Endodermal cell (in vitro differentiated cells): ENCODE measurements at regions not wholly inside any gene's neighbourhood (a gene's known extent, or its start where the extent isn't known, plus 50 kb on each side); places are given as distances from the start of the nearest gene placed in this dataset.
"Not testable (repeated sequence)": the region's sequence is repeated elsewhere in the genome, so short reads cannot be mapped to it uniquely, and the experiment has no call there.

ENCODE experiments used
- DNase-seq: peaks from one replicate; pipeline ENCODE4 v3.0.0-alpha.2; 2017
- H3K27ac ChIP-seq: 2 replicates; pipeline ENCODE4 v1.5.1; 2013; ENCODE audit warnings: mild to moderate bottlenecking, low read depth, low read length, moderate library complexity
- H3K27me3 ChIP-seq: 2 replicates; pipeline ENCODE4 v1.6.1; 2013; ENCODE audit warnings: mild to moderate bottlenecking, low read length, moderate library complexity; ENCODE audit not compliant: insufficient read depth, control insufficient read depth, poor library complexity, severe bottlenecking
- H3K36me3 ChIP-seq: 2 replicates; pipeline ENCODE4 v1.7.0; 2013; ENCODE audit warnings: mild to moderate bottlenecking, low read length, moderate library complexity; ENCODE audit not compliant: control insufficient read depth, insufficient read depth
- H3K4me1 ChIP-seq: one replicate; pipeline ENCODE4 v1.7.0; 2013; ENCODE audit warnings: low read length; ENCODE audit not compliant: control insufficient read depth, insufficient read depth
- H3K4me3 ChIP-seq: 2 replicates; pipeline ENCODE4 v1.5.1; 2013; ENCODE audit warnings: mild to moderate bottlenecking, low read length, moderate library complexity
- H3K9ac ChIP-seq: 2 replicates; pipeline ENCODE4 v1.6.1; 2013; ENCODE audit warnings: mild to moderate bottlenecking, low read length, moderate library complexity; ENCODE audit not compliant: poor library complexity, severe bottlenecking; ENCODE audit errors: extremely low read depth
- H3K9me3 ChIP-seq: 2 replicates; pipeline ENCODE4 v1.6.1; 2013; ENCODE audit warnings: mild to moderate bottlenecking, low read length, moderate library complexity; ENCODE audit not compliant: control insufficient read depth
- H3K27ac Mint-ChIP-seq: 2 replicates; pipeline ENCODE4 v1.8.0; 2020; ENCODE audit warnings: mixed read lengths
- H3K27me3 Mint-ChIP-seq: 2 replicates; pipeline ENCODE4 v1.8.0; 2021; ENCODE audit warnings: mild to moderate bottlenecking, mixed read lengths; ENCODE audit not compliant: insufficient read depth
- H3K36me3 Mint-ChIP-seq: 2 replicates; pipeline ENCODE4 v1.8.0; 2020; ENCODE audit warnings: low read depth, mixed read lengths
- H3K4me1 Mint-ChIP-seq: 2 replicates; pipeline ENCODE4 v1.8.0; 2020; ENCODE audit warnings: mixed read lengths
- H3K4me3 Mint-ChIP-seq: 2 replicates; pipeline ENCODE4 v1.8.0; 2020; ENCODE audit warnings: mild to moderate bottlenecking, moderate library complexity, mixed read lengths
- H3K9me3 Mint-ChIP-seq: 2 replicates; pipeline ENCODE4 v1.8.0; 2020; ENCODE audit warnings: mild to moderate bottlenecking, mixed read lengths
- CTCF ChIP-seq: fragments of 200-600 bp; sonication (generic); conservative IDR thresholded peaks from 2 replicates; pipeline ENCODE4 v1.5.0; 2021; ENCODE audit warnings: antibody characterized with exemption, mild to moderate bottlenecking
- WGBS, 2 experiments: methylation state at CpG; one replicate each; pipeline versions ENCODE4 v1.1.5 to v1.1.7; 2013; ENCODE audit warnings: missing lambda C conversion rate in 2 of 2, mixed read lengths in 1 of 2; ENCODE audit not compliant: insufficient coverage in 1 of 2, insufficient read length in 1 of 2; 5-methylcytosine and 5-hydroxymethylcytosine counted together

- Mint-ChIP-seq H3K27ac (no peak overlapping the region), H3K36me3 (no peaks in the 10 kb centered on the region), H3K9me3 (no peaks in the 10 kb centered on the region), H3K27me3 (no peaks in the 10 kb centered on the region), H3K4me1 (no peaks in the 10 kb centered on the region), H3K4me3 (no peak overlapping the region)
- Histone ChIP-seq H3K9ac (no peak overlapping the region), H3K27me3 (no peaks in the 10 kb centered on the region), H3K27ac (no peak overlapping the region), H3K36me3 (no peaks in the 10 kb centered on the region), H3K9me3 (no peaks in the 10 kb centered on the region), H3K4me1 (no peaks in the 10 kb centered on the region), H3K4me3 (no peak overlapping the region)
- no peak for DNase-seq
- no peak for TF ChIP-seq CTCF
- WGBS, 2 experiments: 90 to 100% methylated on average over 1 to 2 of the region's 2 CpGs
Observed at GRCh38 chr2:128604045-128604444, 285.4 kb upstream of the HS6ST1 start.

DNA sequence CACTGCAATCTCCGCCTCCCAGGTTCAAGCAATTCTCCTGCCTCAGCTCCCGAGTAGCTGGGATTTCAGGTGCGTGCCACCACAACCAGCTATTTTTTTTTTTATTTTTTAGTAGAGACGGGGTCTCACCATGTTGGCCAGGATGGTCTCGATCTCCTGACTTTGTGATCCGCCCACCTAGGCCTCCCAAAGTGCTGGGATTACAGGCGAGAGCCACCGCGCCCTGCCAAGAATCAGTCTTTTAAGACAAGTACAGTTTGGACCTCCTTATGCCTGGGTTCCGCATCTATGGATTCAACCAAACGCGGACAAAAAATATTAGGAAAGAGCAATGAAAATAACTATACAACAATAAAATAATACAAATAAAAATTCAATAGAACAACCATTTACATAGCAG is 285.9 kb upstream of the HS6ST1 start:
- H3K36me3 Mint-ChIP-seq, H3K9me3 ChIP-seq, H3K4me1 ChIP-seq, H3K27me3 Mint-ChIP-seq, H3K27me3 ChIP-seq, H3K36me3 ChIP-seq, DNase-seq, H3K4me3 ChIP-seq, H3K9me3 Mint-ChIP-seq, H3K9ac ChIP-seq, H3K27ac Mint-ChIP-seq, H3K27ac ChIP-seq, H3K4me1 Mint-ChIP-seq, H3K4me3 Mint-ChIP-seq: not testable (repeated sequence)
- WGBS, 2 experiments: 84 to 94% methylated on average over 7 to 12 of the region's 12 CpGs

- Mint-ChIP-seq H3K4me1 (no peaks in the 10 kb centered on the region), H3K27ac (no peak overlapping the region), H3K9me3 (no peaks in the 10 kb centered on the region), H3K4me3 (no peak overlapping the region), H3K36me3 (no peaks in the 10 kb centered on the region), H3K27me3 (no peaks in the 10 kb centered on the region)
- no peak for TF ChIP-seq CTCF
- Histone ChIP-seq H3K9ac (no peak overlapping the region), H3K36me3 (no peaks in the 10 kb centered on the region), H3K4me3 (no peak overlapping the region), H3K27me3 (no peaks in the 10 kb centered on the region), H3K27ac (no peak overlapping the region), H3K9me3 (no peaks in the 10 kb centered on the region), H3K4me1 (no peaks in the 10 kb centered on the region)
- no peak for DNase-seq
- WGBS, 2 experiments: 91 to 97% methylated on average over 6 to 7 of the region's 7 CpGs
Observed at GRCh38 chr2:128605421-128605820, 286.8 kb upstream of the HS6ST1 start.

DNA sequence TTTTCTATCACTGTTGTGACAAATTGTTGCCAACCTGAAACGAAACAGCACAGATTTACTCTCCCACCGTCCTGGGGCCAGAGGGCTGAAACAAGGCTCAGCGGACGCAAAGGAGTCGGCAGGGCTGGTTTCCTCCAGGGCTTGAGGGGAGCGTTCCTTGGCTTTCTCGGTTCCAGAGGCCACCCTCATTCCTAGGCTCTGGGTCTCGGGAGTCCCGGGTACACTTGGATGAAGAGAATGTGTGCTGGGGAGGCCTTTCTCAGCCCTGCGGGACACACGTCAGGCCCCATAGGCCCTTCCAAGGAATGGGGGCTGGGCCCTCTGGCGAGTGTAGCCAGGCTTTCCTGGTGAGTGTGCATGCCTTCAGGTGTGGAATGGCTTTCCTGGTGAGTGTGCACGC is 287.3 kb upstream of the HS6ST1 start:
- H3K4me1 ChIP-seq: no peaks in the 10 kb centered on the region
- no peak overlapping the region for H3K4me3 Mint-ChIP-seq
- H3K36me3 Mint-ChIP-seq: no peaks in the 10 kb centered on the region
- no peak overlapping the region for H3K27ac ChIP-seq
- no peak for DNase-seq
- H3K9ac ChIP-seq: no peak overlapping the region
- H3K9me3 Mint-ChIP-seq: no peaks in the 10 kb centered on the region
- no peaks in the 10 kb centered on the region for H3K36me3 ChIP-seq
- no peaks in the 10 kb centered on the region for H3K27me3 ChIP-seq
- H3K27me3 Mint-ChIP-seq: no peaks in the 10 kb centered on the region
- H3K4me3 ChIP-seq: no peak overlapping the region
- H3K27ac Mint-ChIP-seq: no peak overlapping the region
- H3K4me1 Mint-ChIP-seq: no peaks in the 10 kb centered on the region
- H3K9me3 ChIP-seq: no peaks in the 10 kb centered on the region
- TF ChIP-seq CTCF: no peak
- WGBS, 2 experiments: 93 to 94% methylated on average over 11 to 13 of the region's 13 CpGs
